ENCODE measurements at regions not wholly inside any gene's neighbourhood (a gene's known extent, or its start where the extent isn't known, plus 50 kb on each side); places are given as distances from the start of the nearest gene placed in this dataset.

DNA sequence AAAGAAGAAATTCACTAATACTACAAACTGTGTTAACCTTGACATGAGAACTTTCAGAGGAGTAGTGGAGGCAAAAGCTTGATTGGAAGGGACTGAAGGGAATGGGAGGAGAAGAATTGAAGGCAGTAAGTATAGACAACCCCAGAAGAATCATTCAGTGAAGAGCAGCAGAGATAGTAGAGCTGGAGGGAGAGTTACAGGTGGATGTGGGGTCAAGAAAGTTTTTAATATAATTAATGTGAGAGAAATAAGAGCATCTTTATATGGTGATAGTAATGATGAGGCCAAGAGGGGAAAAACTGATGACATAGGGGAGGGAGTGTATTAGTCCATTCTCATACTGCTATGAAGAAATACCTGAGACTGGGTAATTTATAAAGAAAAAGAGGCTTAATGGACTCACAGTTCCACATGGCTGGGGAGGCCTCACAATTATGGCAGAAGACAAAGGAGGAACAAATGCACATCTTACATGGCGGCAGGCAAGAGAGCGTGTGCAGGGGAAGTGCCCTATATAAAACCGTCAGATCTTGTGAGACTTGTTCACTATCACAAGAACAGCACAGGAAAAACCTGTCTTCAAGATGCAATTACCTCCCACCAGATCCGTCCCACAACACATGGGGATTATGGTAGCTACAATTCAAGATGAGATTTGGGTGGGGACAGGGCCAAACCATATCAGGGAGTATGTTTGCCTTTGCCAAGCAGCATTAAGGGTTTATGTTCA, 88.3 kb upstream of the PIK3CG start:
- DNase-seq = no peak

DNA sequence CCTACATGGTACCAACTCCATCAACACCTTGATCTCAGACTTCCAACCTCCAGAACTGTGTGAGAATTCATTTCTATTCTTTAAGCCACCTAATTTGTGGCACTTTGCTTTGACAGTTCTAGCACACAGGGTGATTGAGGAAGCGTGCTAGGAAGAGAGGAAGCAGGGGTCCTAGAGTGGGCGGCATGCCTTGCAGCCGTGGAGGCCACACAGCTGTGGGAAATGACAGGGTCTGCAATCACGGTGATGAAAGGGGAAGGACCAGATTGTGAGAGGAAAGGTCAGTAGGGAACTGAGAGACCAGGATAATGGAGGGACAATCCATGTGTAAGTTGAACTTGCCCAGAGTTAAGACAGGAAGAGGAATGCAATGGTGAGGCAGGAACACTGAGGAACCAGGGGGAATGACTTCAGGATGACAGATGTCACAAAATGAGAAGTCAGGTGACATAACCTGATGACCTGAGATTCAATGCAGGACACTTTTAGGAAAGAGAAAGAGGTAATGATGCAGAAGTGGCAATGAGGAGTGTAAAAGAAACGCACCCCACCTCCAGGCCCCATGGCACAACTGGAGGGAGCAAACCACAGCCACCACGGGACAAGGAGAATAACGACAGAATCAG, 87.3 kb upstream of the PIK3CG start:
- DNase-seq = no peak

DNA sequence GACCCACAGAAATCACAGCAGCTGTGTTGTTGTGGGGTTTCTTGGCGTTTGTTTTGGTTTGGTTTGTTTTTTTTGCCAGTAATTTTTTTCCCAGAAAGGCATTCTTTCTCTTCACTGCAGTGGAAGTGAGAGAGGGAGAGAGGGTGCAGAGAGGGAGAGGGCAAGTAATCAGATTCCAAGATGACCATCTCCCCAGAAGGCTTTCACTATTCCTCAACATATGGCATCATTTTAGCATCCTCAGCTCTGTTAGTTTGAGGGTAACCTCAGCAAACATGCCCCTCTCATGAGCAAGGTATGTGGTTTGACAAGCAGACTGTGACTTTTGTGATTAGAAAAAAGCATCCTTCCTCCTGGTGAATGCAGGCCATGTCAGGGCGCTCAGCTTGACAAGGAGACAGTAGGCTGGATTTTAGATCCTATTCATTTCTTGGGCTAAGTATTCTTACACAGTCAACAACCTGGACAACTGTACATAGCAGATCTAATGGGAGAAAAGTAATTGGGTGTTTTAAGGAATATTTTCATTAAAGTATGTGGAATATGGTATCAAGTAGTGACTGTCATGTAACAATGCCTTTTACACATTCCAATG, 86.3 kb upstream of the PIK3CG start:
- DNase-seq = no peak

DNA sequence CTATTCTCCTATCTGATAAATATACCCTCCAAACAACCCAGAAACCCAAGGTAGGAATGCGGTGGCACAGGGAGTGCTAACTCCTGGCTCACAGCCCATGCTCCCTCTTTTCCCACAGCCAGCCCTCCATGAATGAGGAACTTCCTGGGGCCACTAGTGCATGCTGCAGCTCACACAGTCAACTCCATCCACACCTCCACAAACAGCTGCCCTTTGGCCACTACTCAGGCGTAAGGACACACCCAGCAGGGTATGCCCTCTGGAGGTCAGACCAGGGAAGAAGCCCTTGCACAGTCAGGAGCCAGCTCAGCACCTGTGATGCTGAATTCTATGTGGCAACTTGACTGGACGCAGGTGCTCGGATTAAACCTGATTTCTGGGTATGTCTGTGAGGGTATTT, 85.2 kb upstream of the PIK3CG start:
- DNase-seq = no peak

DNA sequence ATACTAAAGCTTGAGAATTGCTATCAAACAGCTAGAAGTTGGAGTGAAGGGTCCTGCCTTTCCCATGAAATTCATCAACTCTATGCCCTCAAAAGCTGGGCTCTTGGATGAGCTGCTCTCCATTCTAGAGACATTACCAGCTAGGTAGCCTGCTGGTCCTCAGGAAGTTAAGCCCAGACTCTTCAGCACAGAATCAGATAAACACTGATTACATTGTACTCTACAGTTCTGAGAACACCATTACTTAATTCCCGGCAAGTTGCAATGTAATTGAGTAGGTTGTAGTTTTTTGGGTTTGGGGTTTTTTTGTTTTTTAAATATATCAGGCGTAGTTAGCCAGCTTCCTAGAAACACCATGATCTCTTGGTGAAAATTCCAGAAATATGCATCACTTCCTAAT, 84.1 kb upstream of the PIK3CG start:
- no peak for DNase-seq

DNA sequence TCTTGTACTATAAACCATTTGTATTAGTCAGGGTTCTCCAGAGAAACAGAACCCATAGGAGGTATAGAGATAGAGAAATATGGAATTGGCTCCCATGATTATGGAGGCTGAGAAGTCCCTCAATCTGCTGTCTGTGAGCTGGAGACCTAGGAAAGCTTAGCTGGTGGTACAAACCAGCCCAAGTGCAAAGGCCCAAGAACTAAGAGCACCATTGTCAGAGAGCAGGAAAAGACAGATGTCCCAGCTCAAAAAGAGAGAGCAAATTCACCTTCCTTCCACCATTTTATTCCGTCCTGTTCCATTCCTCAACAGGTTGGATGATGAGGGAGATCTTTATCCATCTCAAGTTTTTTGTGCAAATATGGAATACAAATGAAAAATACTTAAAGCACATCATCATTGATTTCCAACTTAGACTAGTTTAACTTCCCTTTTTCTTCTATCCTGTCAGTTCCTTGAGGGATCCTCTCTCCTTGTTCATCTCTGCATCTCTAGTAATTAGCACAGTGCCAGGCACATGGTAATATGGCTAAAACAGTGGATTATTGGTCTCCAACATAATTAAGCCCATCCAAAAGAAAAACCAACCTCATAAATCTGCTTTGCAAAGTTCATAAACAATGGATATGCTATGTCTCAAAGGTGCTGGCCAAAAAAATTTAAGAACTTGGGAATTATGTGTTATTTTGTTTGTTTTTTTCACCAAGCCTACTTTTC, 83.1 kb upstream of the PIK3CG start:
- no peak for DNase-seq

DNA sequence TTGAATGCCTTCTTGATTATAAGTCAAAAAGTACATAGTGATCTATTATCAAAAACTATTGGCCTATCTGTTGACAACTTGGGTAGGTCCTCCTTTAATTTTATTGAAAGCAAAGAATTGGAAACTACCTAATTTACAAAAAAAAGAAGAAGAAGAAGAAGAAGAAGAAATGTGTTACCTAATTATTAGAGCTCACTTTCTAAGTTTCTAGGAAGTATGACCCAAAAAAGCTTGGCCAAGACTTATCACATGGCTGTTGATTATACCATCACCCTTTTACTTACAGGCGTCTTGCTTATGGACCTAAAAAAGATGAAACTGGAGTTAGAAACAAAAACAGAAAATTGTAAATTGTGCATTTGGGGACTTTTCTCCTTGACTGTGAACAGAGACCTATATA, 81.8 kb upstream of the PIK3CG start:
- no peak for DNase-seq

DNA sequence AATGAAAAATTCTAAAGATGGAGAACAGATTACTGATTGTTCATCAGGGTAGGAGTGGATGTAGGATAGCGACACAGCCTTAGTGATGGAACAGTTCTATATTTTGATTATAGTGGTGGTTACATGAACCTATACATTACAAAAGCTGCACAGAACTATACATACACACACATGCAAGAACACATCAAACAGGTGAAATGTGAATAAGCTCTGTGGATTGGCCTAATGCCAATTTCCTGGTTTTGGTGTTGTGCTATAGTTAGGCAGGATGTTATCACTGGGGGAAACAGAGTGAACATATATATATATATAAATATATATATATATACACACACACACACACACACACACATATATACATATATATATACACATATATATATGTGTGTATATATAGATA, 76.4 kb upstream of the PIK3CG start:
- no peak for DNase-seq

DNA sequence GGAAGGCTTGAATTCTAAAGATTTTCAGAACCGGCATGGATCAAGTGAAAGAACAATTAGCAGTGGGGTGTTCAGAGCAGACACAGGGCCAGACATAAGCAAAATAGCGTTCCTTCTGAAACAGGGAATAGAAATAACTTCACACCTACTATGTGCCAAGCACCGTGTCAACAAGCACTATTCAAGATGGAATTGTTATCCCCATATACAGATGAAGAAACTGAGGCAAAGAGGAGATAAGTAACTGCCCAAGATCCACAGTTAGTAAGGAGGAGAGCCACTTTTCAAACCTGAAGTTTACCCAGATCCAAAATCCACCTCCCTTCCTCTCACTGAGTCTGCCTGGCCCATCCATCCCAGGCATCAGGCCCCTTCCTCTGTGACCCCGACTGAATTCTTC, 73.6 kb upstream of the PIK3CG start:
- no peak for DNase-seq

DNA sequence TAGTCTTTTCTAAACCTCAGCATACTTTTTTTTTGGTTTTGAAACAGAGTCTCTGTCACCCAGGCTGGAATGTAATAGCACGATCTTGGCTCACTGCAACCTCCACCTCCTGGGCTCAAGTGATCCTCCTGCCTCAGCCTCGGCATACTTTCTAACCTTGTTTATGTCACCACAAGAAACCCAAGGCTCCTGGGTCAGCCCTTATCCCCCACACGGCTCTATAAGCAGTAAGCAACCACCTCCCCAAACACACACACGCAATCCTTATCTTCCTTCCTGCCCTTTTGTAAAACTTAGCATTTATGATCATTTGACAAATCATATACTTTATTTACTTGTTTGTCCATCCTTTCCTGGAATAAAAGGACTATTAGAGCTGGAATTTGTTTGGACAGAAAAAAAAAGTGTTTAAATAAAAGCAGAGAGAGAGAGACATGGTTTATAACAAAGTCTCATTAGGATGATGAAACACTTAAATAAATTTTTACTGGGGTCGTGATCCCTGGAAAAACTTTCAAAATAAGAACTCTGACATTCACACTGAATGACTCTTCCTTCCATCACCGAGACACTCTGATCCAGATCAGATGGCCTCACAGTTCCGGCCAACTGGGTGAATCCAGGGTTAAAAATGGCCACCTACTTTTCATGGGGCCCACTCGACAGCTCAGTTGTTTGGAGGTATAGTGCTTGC, 72.7 kb upstream of the PIK3CG start:
- DNase-seq = no peak

DNA sequence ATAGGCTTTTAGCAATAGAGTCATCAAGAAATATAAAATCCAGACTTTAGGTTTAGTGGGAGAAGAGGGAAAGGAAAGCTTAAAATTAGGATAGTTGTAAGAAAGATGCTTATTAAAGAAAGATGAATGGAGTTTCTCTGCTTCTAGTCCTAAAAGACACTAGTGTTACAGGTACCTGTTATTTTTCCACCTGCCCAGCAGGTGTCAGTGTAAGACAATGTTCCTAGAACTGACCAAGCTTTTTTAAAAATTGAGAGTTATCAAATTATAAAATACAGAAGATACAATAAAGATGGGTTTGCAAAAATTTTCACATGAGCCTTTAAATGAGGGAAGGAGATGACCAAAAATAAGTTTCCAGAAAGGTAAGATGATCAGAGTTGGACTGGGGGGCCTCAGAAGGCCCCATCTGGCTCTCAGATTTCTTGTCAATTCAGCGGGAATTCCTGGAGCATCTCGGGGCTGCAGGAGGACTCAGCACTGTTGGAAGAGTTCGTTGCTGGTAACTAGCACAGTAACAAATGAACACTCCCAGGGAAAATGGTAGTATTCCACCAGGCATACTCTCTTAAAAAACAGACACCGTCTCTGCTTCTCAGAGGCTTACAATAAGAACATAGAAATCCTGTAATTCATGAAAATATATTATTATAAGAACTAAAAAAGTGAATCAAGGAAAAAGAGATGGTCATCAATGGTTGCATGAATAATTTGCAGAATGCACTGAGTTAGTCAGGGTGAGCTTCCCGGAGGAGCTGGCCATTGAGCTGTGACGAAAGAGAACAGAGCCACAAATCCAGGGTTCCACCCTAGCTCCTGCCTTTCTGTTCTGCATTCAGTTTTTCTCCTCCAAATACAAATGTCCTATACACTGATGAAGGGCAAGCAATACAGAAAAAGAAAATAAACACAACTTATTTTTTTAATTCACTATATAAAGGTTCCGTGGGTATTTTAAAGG, 71.8 kb upstream of the PIK3CG start:
- no peak for DNase-seq

DNA sequence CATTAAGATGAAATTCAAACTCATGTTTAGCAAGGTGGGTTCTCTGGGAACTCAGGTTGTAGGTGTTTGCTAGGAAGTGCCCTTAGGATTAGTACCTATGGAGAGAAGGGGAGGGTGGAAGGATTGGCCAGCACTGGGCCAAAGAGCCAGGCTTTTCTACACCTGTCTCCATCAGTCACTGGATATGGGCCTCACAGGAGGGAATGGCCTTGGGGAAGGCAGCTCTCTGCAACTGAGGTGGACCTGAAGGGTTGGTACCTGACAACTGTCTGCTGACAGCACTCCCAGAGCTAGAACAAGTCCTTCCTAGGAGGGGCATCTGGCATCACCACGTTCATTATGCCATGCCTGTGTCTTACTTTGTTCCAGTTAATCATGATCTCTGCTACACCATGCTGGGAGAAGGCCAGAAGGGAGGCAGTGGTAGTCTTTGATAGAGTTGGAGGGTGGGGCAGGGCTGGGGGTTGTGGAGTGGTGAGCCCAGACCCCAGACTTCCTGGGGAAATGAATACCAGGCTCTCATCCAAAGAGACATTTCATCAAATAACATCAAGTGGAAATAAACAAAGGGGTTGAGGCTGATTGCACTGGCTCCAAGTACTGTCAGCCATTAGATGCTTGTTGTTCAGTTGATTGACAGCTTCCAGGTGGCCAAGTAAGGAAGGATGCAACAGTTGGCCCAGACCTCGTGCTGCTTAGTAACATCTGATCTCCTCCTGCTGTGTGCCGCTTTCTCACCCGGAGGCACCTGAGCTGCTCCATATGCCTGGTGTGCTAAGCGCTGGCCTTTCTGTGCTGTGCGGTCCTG, 70.6 kb upstream of the PIK3CG start:
- DNase-seq = no peak

DNA sequence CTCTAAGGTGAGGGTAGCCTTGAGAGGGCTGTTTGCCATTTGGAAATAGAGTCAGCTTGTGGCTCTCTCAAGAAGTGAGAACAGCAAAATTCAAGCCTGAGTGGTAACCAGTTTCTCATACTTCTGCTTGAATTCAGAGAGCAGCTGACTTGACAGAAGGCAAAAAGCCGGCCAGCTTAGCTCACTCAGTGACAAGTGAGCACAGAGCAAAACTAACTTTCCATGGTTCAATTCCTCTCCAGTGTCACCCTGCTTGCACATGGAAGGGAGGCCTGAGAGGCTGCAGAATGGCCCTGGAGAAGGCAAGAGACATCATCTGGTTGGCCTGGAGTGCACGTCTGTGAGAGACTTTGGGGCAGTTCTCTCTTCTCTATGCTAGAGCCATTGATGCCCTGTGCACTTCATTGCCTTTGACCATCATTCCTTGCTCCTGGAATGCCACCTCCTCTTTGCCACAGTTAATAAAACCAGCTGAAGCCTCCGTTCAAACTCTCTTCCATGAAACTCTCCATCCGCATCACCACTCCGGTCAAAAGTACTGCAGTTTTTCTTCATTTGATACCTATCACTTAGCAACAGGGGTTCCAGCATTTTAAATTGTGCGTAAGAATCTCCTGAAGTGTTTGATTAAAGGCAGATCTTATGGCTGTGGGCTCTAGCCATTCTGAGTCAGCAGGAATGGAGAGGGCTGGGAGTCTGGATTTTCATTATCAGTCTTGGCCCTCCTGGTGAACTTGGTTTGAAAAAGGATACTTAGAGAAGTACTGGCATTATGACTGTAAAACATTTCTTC, 69.8 kb upstream of the PIK3CG start:
- no peak for DNase-seq

DNA sequence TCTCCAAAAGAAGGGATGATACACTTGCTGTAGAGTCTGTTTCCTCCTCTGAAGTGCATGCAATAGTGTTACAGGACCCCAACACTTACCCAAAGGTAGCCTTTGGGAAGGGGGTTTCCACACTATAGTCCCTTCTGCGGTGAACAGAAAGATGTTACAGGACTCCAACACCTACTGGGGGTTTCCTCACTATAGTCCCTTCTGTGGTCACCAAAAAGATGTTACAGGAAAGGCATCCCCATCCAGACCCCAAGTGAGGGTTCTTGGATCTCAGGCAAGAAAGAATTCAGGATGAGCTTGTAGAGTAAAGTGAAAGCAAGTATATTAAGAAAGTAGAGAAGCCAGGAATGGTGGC, 69.2 kb upstream of the PIK3CG start:
- no peak for DNase-seq

DNA sequence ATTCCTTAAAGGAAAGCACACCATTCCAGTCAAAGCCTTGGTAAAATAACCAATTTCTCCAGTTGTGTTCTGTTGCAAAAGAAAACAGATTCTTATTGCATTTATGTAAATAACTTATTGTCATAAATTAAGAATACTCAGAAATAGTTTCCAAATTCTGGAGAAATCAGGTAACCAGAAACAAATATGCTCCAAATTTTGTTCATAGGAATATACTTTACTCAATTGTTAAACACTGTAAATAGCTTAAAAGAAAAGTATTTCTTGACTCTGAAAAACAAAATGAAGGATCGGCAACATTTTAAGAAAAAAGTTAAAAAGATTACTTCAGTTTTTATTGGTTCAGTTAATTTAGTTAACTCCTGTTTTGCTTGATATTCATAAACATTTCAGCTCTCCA, 67.1 kb upstream of the PIK3CG start:
- DNase-seq = no peak

DNA sequence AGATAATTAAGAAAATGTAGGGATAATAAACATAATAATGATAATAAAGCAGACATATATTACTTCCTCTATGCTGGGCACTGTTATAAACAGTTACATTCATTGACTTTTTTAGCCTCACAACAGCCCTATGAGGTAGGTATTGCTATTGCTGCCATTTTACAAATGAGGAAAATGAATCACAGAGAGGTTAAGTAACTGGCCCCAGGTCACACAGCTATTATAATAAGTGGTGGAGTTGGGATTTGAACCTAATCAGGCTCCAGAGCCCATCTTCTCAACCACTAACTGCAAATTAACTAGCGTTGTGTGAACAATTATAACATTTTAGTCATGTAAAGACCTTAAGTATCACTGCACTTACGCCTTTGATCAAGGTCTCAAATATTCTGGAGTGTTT, 62.5 kb upstream of the PIK3CG start:
- DNase-seq = no peak

DNA sequence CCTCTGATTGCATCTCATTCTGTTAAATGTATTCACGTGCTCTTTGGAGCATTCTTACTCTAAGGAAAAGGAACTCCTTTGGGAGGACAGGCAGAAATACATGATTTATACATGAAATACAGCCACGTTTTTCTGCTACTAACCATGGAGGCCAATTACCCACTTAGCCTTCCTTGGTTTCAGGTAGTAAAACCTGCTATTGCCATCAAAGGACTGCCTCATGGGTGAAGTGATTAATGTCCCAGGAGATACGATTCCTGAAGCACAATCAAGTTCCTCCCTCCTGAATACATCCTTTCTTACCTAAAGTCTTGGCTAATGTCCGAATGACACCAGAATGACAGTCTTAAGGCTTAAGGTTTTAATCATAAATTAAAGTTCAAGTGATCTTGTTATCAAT, 58.5 kb upstream of the PIK3CG start:
- no peak for DNase-seq

DNA sequence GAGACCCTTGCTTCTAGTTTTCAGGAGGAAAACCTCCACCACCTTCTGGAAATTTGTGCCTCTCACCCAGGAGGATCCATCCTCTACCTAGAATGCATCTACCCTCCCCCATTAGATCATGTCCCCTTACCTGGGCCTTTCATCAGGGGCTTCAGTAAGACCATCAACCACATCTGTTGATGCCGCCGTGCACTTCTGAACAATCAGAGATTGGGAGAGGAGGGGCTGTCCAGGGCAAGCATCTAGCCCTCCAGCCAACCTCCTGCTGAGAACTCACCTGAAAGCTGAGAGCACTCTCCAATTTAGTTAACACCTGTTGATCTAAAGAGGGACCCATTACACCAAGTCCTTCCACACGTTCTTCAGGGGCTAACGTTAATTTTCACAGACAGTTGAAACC, 57.6 kb upstream of the PIK3CG start:
- no peak for DNase-seq

DNA sequence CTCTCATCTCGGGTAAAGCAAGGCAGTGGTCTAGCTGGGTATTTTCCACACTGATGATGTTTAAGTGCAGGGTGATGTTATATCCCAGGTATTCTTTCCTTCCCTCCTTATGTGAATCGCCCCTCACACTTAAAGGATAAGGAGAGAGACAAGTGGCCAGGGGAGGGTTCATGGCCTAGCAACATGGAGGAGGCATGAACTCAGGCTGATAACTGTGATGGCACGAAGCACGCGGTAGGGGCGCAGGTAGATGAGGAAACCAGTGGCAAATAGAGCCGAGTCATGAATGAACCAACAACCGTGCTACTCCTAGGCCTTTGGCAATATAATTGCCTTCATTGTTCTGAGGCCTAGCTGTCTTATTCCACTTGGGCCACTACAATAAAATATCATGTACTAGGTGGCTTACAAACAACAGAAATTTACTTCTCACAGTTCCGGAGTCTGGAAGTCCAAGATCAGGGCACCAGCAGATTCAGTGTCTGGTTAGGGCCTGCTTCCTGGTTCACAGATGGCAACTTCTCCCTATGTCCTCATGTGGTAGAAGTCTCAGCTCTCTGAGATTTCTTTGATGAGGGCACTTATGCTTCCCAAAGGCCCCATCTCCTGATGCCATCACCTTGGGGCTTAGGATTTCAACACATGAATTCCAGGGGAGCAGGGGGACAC, 56.0 kb upstream of the PIK3CG start:
- DNase-seq = no peak

DNA sequence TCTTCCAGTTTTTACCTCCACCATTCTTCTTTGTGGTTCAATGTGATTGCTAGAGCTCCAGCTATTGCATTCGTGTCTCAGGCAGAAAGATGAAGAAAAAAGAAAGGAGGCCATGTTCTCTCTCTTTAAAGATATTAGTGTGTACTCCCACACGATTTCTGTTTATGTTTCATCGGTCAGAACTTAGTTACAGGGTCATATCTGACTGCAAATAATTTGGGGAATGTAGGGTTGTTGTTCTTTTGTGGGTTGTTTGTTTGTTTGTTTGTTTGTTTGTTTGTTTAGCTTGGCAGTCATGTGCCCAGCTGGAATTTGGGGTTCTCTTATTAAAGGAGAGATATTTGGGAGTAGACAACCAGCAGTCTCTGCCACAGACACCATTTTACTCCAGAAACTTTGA, 53.6 kb upstream of the PIK3CG start:
- DNase-seq = no peak
